Right lobe of liver (tissue), 4 donors: ENCODE measurements at regions not wholly inside any gene's neighbourhood (a gene's known extent, or its start where the extent isn't known, plus 50 kb on each side); places are given as distances from the start of the nearest gene placed in this dataset.
"Not testable (repeated sequence)": the region's sequence is repeated elsewhere in the genome, so short reads cannot be mapped to it uniquely, and the experiment has no call there.

ENCODE experiments used
- CTCF ChIP-seq, 4 donors: fragments of 200-600 bp in 3 of 4; fragments of 450-650 bp in 1 of 4; IDR thresholded peaks; one replicate each; pipeline versions ENCODE4 v1.5.1 to v1.8.0; 2016 to 2022; ENCODE audit warnings: antibody characterized with exemption in 4 of 4, mild to moderate bottlenecking in 2 of 4
- POLR2A ChIP-seq: fragments of 450-650 bp; IDR thresholded peaks from one replicate; pipeline ENCODE4 v1.6.1; 2017; ENCODE audit warnings: antibody characterized with exemption, mild to moderate bottlenecking
- donor health status: DM: no; HTN: no; CAD: no.
- donor health status: DM: no; HTN: no; CAD: no.
- donor health status: DM: no; HTN: yes; CAD: no.

GRCh38 chr21:5230561-5230960, 5290.8 kb upstream of the TPTE start:
- not testable (repeated sequence) for TF ChIP-seq CTCF (IDR thresholded peaks at IDR 0.05); POLR2A
